ENCODE measurements at regions not wholly inside any gene's neighbourhood (a gene's known extent, or its start where the extent isn't known, plus 50 kb on each side); places are given as distances from the start of the nearest gene placed in this dataset.
"Not testable (repeated sequence)": the region's sequence is repeated elsewhere in the genome, so short reads cannot be mapped to it uniquely, and the experiment has no call there.

- Mint-ChIP-seq H3K4me3 (no peak overlapping the region), H3K27me3 (no peaks in the 10 kb centered on the region), H3K4me1 (no peaks in the 10 kb centered on the region), H3K36me3 (ENCODE audit: low read depth) (no peaks in the 10 kb centered on the region), H3K27ac (no peak overlapping the region), H3K9me3 (no peaks in the 10 kb centered on the region)
- no peak for ATAC-seq (replicated peaks)
These were observed 167.7 kb downstream of the MZT1 start for GRCh38 chr13:72559716-72560115.

GRCh38 chr13:72556945-72557344 lies 170.5 kb downstream of the MZT1 start:
- Mint-ChIP-seq H3K9me3 (no peaks in the 10 kb centered on the region), H3K27me3 (no peaks in the 10 kb centered on the region), H3K4me3 (no peak overlapping the region), H3K27ac (no peak overlapping the region), H3K36me3 (ENCODE audit: low read depth) (no peaks in the 10 kb centered on the region), H3K4me1 (no peaks in the 10 kb centered on the region)
- no peak for ATAC-seq (replicated peaks)

GRCh38 chr13:72555601-72556000 lies 171.8 kb downstream of the MZT1 start:
- Mint-ChIP-seq H3K4me3 (no peak overlapping the region), H3K36me3 (ENCODE audit: low read depth) (no peaks in the 10 kb centered on the region), H3K4me1 (no peaks in the 10 kb centered on the region), H3K27ac (no peak overlapping the region), H3K27me3 (no peaks in the 10 kb centered on the region), H3K9me3 (no peaks in the 10 kb centered on the region)
- ATAC-seq (replicated peaks) = no peak

GRCh38 chr13:72552731-72553130 lies 174.7 kb downstream of the MZT1 start:
- ATAC-seq (replicated peaks) = no peak
- no peaks in the 10 kb centered on the region for H3K4me1 Mint-ChIP-seq

GRCh38 chr13:72545895-72546294 lies 181.5 kb downstream of the MZT1 start:
- H3K36me3 Mint-ChIP-seq (ENCODE audit: low read depth); H3K9me3 Mint-ChIP-seq; H3K4me1 Mint-ChIP-seq; H3K27ac Mint-ChIP-seq; H3K4me3 Mint-ChIP-seq; H3K27me3 Mint-ChIP-seq; ATAC-seq (replicated peaks): not testable (repeated sequence)

More at GRCh38 chr13:72552731-72553130, 174.7 kb downstream of the MZT1 start:
- Mint-ChIP-seq H3K27ac (no peak overlapping the region), H3K9me3 (no peaks in the 10 kb centered on the region), H3K36me3 (ENCODE audit: low read depth) (no peaks in the 10 kb centered on the region), H3K27me3 (peaks cover 3% of the 10 kb centered on the region), H3K4me3 (no peak overlapping the region)

GRCh38 chr13:72545030-72545719 lies 182.3 kb downstream of the MZT1 start:
- no peak overlapping the region for H3K4me3 Mint-ChIP-seq
- H3K27ac Mint-ChIP-seq = no peak overlapping the region
- H3K36me3 Mint-ChIP-seq (ENCODE audit: low read depth) = no peaks in the 10 kb centered on the region
- peaks cover 8% of the 10 kb centered on the region for H3K27me3 Mint-ChIP-seq
- H3K9me3 Mint-ChIP-seq = no peaks in the 10 kb centered on the region
- H3K4me1 Mint-ChIP-seq = no peaks in the 10 kb centered on the region
- ATAC-seq (replicated peaks) = no peak

GRCh38 chr13:72544042-72544441 lies 183.4 kb downstream of the MZT1 start:
- Mint-ChIP-seq H3K4me3 (no peak overlapping the region), H3K27ac (no peak overlapping the region), H3K4me1 (no peaks in the 10 kb centered on the region), H3K27me3 (peaks cover 8% of the 10 kb centered on the region), H3K9me3 (no peaks in the 10 kb centered on the region), H3K36me3 (ENCODE audit: low read depth) (no peaks in the 10 kb centered on the region)
- ATAC-seq (replicated peaks) = no peak

- peaks cover 6% of the 10 kb centered on the region for H3K27me3 Mint-ChIP-seq
- no peak for ATAC-seq (replicated peaks)
- H3K4me3 Mint-ChIP-seq = no peak overlapping the region
- no peaks in the 10 kb centered on the region for H3K9me3 Mint-ChIP-seq
- no peaks in the 10 kb centered on the region for H3K36me3 Mint-ChIP-seq (ENCODE audit: low read depth)
- H3K4me1 Mint-ChIP-seq = no peaks in the 10 kb centered on the region
- no peak overlapping the region for H3K27ac Mint-ChIP-seq
These were observed 185.2 kb downstream of the MZT1 start for GRCh38 chr13:72542241-72542640.

- no peak for ATAC-seq (replicated peaks)
- no peak overlapping the region for H3K4me3 Mint-ChIP-seq
- no peaks in the 10 kb centered on the region for H3K4me1 Mint-ChIP-seq
- H3K27me3 Mint-ChIP-seq = peaks cover 6% of the 10 kb centered on the region
- H3K9me3 Mint-ChIP-seq = no peaks in the 10 kb centered on the region
- no peaks in the 10 kb centered on the region for H3K36me3 Mint-ChIP-seq (ENCODE audit: low read depth)
- H3K27ac Mint-ChIP-seq = no peak overlapping the region
These were observed 185.8 kb downstream of the MZT1 start for GRCh38 chr13:72541674-72542073.

GRCh38 chr13:72540881-72541280 lies 186.5 kb downstream of the MZT1 start:
- no peak overlapping the region for H3K4me3 Mint-ChIP-seq
- ATAC-seq (replicated peaks) = no peak
- H3K27ac Mint-ChIP-seq = no peak overlapping the region
- no peaks in the 10 kb centered on the region for H3K36me3 Mint-ChIP-seq (ENCODE audit: low read depth)
- no peaks in the 10 kb centered on the region for H3K9me3 Mint-ChIP-seq
- peaks cover 6% of the 10 kb centered on the region for H3K27me3 Mint-ChIP-seq
- H3K4me1 Mint-ChIP-seq = no peaks in the 10 kb centered on the region

- peaks cover 6% of the 10 kb centered on the region for H3K27me3 Mint-ChIP-seq
- no peak for ATAC-seq (replicated peaks)
- no peaks in the 10 kb centered on the region for H3K9me3 Mint-ChIP-seq
- no peaks in the 10 kb centered on the region for H3K4me1 Mint-ChIP-seq
- no peak overlapping the region for H3K4me3 Mint-ChIP-seq
- no peaks in the 10 kb centered on the region for H3K36me3 Mint-ChIP-seq (ENCODE audit: low read depth)
- H3K27ac Mint-ChIP-seq = no peak overlapping the region
These were observed 187.5 kb downstream of the MZT1 start for GRCh38 chr13:72539925-72540324.

GRCh38 chr13:72537782-72538181 lies 189.6 kb downstream of the MZT1 start:
- H3K27ac Mint-ChIP-seq = no peak overlapping the region
- ATAC-seq (replicated peaks) = no peak
- H3K4me1 Mint-ChIP-seq = no peaks in the 10 kb centered on the region
- H3K9me3 Mint-ChIP-seq = no peaks in the 10 kb centered on the region
- H3K27me3 Mint-ChIP-seq = no peaks in the 10 kb centered on the region
- H3K4me3 Mint-ChIP-seq = no peak overlapping the region
- no peaks in the 10 kb centered on the region for H3K36me3 Mint-ChIP-seq (ENCODE audit: low read depth)

GRCh38 chr13:72537395-72537780 lies 190.0 kb downstream of the MZT1 start:
- Mint-ChIP-seq H3K36me3 (ENCODE audit: low read depth) (no peaks in the 10 kb centered on the region), H3K27ac (no peak overlapping the region), H3K27me3 (no peaks in the 10 kb centered on the region), H3K4me3 (no peak overlapping the region), H3K9me3 (no peaks in the 10 kb centered on the region), H3K4me1 (no peaks in the 10 kb centered on the region)
- no peak for ATAC-seq (replicated peaks)

- no peak overlapping the region for H3K4me3 Mint-ChIP-seq
- no peaks in the 10 kb centered on the region for H3K4me1 Mint-ChIP-seq
- H3K27ac Mint-ChIP-seq = no peak overlapping the region
- H3K27me3 Mint-ChIP-seq = no peaks in the 10 kb centered on the region
- no peaks in the 10 kb centered on the region for H3K36me3 Mint-ChIP-seq (ENCODE audit: low read depth)
- H3K9me3 Mint-ChIP-seq = no peaks in the 10 kb centered on the region
- ATAC-seq (replicated peaks) = no peak
These were observed 190.6 kb downstream of the MZT1 start for GRCh38 chr13:72536714-72537394.

- Mint-ChIP-seq H3K27me3 (no peaks in the 10 kb centered on the region), H3K9me3 (no peaks in the 10 kb centered on the region), H3K4me1 (no peaks in the 10 kb centered on the region), H3K4me3 (no peak overlapping the region), H3K36me3 (ENCODE audit: low read depth) (no peaks in the 10 kb centered on the region), H3K27ac (no peak overlapping the region)
- ATAC-seq (replicated peaks) = no peak
These were observed 192.3 kb downstream of the MZT1 start for GRCh38 chr13:72534951-72535640.

Measured in activated T-helper 17 cell treated with anti-CD3 and anti-CD28 coated beads, Interleukin-2, amount 50 U/mL, for 72 hours (primary cell).